ENCODE measurements at regions not wholly inside any gene's neighbourhood (a gene's known extent, or its start where the extent isn't known, plus 50 kb on each side); places are given as distances from the start of the nearest gene placed in this dataset.

GRCh38 chr10:128894641-128895040 is 572.4 kb upstream of the MGMT start:
- DNase-seq (ENCODE audit: low read depth in 2 of 2), result no peak

- DNase-seq (ENCODE audit: low read depth in 2 of 2), result no peak
Measured at GRCh38 chr10:128895473-128895872, 571.6 kb upstream of the MGMT start.

GRCh38 chr10:128896116-128896795 is 570.8 kb upstream of the MGMT start:
- no peak for DNase-seq (ENCODE audit: low read depth in 2 of 2)

DNA sequence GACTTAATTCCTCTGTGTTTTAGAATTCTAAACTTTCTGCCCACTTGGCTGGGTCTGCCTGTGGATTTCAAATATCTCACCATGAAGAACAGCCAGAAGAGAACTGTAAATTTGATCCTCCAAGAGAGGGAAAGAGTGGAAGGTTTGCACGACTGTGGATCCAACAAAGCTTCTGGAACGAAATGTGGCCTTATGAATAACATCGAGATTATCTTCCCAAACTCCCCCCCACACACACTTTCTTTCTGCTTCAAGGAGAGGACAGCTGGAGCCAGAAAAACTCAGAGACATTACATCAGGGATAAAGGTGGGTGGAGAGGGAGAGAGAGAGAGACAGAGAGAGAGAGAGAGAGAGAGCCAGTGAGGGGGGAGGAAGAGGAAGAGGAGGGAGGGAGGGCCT is 570.1 kb upstream of the MGMT start:
- DNase-seq (ENCODE audit: low read depth in 2 of 2), result no peak

- DNase-seq (ENCODE audit: low read depth in 2 of 2), result no peak
Measured at GRCh38 chr10:128897401-128898129, 569.5 kb upstream of the MGMT start.

DNA sequence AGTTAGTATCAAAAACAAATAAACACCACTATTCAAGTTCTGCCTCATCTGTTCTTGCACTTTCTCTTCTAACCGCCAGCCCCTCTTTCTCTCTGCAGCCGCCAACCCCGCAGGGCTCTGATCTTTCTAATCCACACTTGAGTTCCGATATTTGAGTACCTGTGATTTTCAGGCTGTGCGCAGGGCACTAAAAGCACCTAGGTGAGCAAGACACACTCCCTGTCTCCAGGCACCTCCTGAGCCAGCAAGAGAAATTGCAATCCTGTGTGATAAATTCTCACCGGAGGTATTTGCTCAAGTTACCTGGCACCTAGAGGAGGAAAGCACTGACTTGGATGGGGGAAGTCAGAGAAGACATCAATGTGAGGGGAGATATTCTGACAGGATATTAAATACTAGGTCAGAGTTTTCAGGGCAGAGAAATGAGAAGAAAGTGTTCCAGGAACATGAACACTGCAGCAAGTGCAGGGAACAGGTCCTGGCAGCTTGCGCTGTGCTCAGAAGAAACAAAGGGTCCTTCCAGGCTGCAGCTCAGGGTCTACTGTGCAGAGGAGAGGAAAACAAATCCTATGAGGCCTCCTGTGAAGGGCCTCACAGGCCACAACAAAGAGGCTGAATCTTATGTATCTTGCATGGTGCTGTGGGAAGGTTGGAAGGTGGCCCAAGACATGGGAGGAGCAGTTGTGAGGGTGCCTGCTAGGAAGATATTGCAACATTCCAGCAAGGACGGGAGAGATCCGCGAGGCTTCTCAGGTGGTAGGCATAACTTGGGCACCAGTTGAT is 568.7 kb upstream of the MGMT start:
- DNase-seq (ENCODE audit: low read depth in 2 of 2), result no peak

DNA sequence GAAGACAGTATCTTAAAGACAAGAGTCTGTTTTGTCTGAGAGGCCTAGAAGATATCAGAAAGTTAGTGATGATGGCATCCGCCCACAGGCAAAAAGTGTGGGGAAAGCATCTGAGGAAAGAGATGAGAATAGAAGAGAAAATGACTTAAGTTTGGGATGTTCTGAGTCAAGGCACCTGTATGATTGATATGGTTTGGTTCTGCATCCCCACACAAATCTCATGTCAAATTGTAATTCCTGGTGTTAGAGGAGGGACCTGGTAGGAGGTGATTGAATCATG is 568.2 kb upstream of the MGMT start:
- no peak for DNase-seq (ENCODE audit: low read depth in 2 of 2)

GRCh38 chr10:128900456-128900855 is 566.6 kb upstream of the MGMT start:
- no peak for DNase-seq (ENCODE audit: low read depth in 2 of 2)

DNA sequence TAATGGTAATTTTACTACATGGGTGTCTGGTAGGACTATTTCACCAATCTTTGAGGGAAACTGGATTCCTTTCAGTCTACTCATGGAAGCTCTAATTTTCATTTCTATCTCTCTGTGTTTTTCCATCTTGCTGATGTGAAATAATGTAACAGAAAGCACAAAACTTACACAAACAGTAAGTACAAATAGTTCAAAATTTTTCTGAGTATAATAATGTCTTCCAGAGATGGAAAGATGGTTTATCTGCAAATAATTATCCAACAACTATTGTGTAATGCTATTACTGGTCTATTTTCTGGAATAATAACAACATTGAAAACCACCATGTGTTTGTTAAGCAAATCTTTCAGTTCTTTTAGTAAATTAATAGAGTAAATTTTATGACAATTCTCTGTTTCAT is 565.8 kb upstream of the MGMT start:
- DNase-seq (ENCODE audit: low read depth in 2 of 2), result no peak

- no peak for DNase-seq (ENCODE audit: low read depth in 2 of 2)
Measured at GRCh38 chr10:128902031-128902710, 564.9 kb upstream of the MGMT start.

DNA sequence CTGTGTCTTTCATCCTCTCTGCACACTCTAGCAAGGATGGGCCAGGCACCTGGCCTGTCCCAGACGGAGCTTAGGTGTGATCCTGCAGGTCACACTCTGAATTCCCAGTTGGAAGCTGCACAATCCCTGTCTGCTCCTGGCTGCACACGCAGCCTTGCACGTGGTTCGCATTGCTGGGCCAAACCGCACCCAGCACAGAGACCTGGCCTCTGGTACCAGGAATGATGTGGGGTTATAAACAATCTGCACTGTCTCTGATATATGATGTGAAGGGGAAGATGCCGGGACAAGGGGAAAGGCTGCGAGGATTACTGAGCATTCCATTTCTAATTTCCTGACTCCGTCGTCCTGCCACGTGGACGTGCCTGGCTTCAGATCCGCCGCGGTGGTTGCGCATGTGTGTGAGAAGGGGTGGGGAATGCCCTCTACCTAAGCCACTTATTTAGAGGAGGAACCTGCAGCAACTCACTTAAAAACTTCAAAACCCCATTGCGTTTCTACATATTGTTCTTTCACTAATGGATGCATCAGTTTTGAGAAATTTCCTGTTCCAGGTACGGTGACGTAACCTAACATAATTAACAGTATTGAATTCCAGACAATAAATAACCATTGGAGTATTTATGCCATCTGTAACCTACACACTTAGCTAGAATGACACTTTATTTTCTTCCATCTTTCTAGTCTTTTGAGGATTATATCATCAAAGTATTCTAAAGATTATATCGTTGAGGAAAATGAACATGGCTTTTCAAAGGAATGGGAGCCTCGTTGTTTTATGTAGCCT is 559.7 kb upstream of the MGMT start:
- DNase-seq (ENCODE audit: low read depth in 2 of 2), result no peak

DNA sequence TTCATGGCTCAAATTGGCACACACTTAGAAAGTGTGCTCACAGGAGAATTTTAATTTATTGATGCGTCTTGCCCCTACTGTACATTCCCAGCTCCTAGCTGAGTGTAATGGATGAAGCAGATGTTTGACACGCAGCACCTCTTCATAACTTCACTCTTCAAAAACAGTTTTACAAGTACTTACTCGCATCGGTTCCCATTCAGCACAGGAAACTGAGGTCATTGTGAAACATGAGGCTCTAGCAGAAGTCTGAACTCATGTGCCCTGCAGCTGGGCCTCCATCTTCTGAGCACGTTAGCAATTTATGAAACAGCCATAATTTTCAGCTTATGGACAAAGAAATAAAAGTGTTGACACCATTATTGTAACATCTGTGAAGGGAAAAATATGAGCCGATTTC is 558.9 kb upstream of the MGMT start:
- DNase-seq (ENCODE audit: low read depth in 2 of 2), result no peak

GRCh38 chr10:128908499-128908898 is 558.5 kb upstream of the MGMT start:
- DNase-seq (ENCODE audit: low read depth in 2 of 2), result no peak

DNA sequence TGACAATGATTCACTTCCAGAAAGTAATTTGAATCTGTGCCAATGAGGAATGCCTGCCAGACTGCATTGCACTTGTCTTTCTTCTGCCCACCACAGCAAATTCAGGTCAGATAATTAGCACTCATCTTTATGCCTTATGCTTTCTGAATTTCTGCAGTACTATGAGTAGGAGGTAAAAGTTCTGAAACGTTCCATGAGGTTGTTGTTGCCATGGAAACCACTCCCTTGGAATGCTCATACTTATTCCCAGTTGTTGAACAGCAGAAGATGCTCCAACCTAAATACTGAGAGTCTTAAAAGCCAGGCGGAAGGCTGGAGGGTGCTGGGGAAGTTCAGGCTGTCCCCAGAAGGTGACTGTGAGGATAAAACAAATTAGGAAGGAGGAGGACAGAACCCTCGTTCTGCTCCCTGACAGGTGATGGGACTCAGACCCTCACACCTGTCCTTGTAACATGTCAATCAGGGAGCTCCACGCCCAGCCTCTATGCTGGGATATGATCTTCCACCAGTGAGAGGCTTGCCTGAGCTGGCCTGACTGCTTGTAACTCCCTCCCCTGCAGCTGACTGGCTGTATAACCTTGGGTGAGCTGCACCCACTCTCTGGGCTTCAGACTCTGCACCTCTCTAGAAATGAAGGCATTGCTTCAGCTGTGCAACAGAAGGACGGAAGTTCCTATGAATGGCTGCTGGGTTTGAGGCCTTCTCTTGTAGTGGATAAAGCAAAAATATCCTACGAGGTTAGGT is 554.3 kb upstream of the MGMT start:
- DNase-seq (ENCODE audit: low read depth in 2 of 2), result no peak

GRCh38 chr10:128914681-128915080 is 552.4 kb upstream of the MGMT start:
- no peak for DNase-seq (ENCODE audit: low read depth in 2 of 2)

DNA sequence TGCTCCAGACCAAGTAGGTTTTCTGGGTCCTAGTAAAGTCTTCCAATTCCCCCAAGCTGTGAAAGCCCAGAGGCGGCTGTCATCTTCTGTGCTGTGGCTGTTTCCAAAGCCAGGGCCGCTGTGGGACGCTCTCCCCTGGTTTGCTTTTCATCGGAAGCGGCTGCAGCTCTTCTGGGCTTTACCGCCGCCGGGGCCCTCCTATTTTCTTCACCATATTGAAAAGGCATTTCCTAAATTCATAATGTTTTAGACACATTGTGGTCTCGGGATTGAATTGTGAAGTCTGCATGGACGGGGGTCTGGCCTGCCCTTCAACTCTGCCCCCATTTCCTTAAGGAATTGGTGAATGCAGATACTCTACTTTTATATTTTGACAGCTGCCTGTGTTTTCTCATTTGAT is 551.4 kb upstream of the MGMT start:
- no peak for DNase-seq (ENCODE audit: low read depth in 2 of 2)

GRCh38 chr10:128916383-128916782 is 550.7 kb upstream of the MGMT start:
- no peak for DNase-seq (ENCODE audit: low read depth in 2 of 2)

DNA sequence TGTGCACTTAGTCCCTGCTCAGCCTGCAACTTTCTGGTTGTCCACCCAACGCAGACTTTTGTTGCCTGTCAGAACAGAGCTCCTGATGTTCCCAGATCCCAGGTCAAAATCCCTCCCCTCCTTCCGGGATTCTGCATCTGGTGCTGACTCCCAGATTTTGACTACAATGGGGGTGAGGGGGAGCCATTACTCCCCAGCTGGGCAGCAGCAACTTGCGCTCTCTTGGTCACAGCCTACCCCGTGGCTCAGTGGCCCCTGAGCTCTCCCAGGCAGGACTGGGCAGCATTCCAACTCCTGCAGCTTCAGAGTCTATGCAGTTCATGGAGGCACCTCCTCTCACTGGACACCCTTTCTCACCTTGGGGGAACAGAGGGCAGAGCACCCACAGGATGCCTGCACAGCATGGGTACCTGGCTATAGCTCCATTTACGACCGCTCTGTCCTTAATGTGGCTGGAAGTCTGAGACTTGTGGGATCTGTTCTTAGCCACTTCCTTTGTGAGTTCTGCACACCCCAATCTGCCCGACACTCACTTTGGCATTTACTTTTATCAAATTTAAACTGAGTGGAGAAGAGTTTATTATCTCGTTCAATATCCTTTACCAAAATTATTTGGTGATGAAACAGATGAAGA is 545.5 kb upstream of the MGMT start:
- no peak for DNase-seq (ENCODE audit: low read depth in 2 of 2)

- no peak for DNase-seq (ENCODE audit: low read depth in 2 of 2)
Measured at GRCh38 chr10:128922172-128922571, 544.9 kb upstream of the MGMT start.

DNA sequence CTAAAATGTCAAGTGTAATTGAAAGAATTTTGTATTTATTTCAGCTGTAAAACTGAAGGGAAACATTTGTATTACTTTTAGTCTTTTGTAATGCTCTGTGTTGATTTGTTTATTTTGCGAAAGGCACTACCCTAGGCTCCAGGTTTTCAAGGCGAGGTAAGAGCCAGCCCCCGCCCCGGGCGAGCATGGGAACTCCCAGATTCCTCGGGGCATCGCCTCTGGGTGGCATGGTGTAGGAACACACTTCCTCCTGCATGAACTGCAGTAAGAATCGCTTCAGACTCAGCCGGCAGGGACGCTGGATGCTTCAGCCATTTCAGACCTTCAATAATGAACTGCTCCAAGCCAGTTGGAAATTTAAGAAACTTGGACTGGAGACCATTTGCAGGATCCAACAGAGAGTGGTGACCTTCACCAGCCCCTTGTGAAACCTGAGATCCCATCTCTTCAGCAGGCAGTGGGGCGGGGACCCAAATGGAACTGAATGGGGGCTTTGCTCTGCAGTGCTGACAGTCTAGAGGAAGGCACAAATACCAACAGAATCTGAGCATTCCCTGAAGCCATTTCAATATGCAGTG is 544.3 kb upstream of the MGMT start:
- DNase-seq (ENCODE audit: low read depth in 2 of 2), result no peak
